H1 (cell line): ENCODE measurements at regions not wholly inside any gene's neighbourhood (a gene's known extent, or its start where the extent isn't known, plus 50 kb on each side); places are given as distances from the start of the nearest gene placed in this dataset.

Experiments used
- CTCF ChIA-PET: fragments of 300-600 bp; sonication (Branson Sonifier 250); formaldehyde crosslinking; loops from one replicate; lab custom pipeline; 2021; ENCODE audit not compliant: partially characterized antibody; lab: Charles Lee
- POLR2A ChIA-PET: fragments of 300-600 bp; sonication (Branson Sonifier 250); formaldehyde crosslinking; loops from one replicate; lab custom pipeline; 2021; ENCODE audit warnings: inconsistent platforms; ENCODE audit not compliant: partially characterized antibody; lab: Charles Lee
- DNase-seq, 2 experiments: peaks; one replicate each; pipeline versions ENCODE4 v3.0.0 to v3.0.0-alpha.2; 2010 to 2022; ENCODE audit warnings: low spot score in 2 of 2, low read depth in 1 of 2, mixed read lengths in 1 of 2
- FAIRE-seq: peaks from 2 replicates; lab custom pipeline; 2011; peaks lifted over from hg19 to GRCh38; lab: Jason Lieb, UNC
- H2AFZ ChIP-seq: 2 replicates; pipeline ENCODE4 v1.8.1; 2012; ENCODE audit warnings: low read length, inconsistent platforms
- H2AK5ac ChIP-seq: 2 replicates; pipeline ENCODE4 v1.6.1; 2013; ENCODE audit warnings: low read depth, low read length
- H2BK120ac ChIP-seq: replicated peaks from 2 replicates; pipeline ENCODE3; 2013; ENCODE audit warnings: low read depth, low read length, inconsistent platforms
- H2BK12ac ChIP-seq: 2 replicates; pipeline ENCODE4 v1.6.1; 2013; ENCODE audit warnings: low read depth, low read length
- H2BK15ac ChIP-seq: 2 replicates; pipeline ENCODE4 v1.6.1; 2013; ENCODE audit warnings: low read length
- H2BK20ac ChIP-seq: 2 replicates; pipeline ENCODE4 v1.6.1; 2013; ENCODE audit warnings: low read length
- H2BK5ac ChIP-seq: 2 replicates; pipeline ENCODE4 v1.6.1; 2013; ENCODE audit warnings: low read depth, low read length
- H3K14ac ChIP-seq: 2 replicates; pipeline ENCODE4 v1.6.1; 2013; ENCODE audit warnings: inconsistent platforms; ENCODE audit not compliant: insufficient read length
- H3K18ac ChIP-seq: 2 replicates; pipeline ENCODE4 v1.6.1; 2013; ENCODE audit warnings: low read length; ENCODE audit errors: extremely low read depth
- H3K23ac ChIP-seq: 2 replicates; pipeline ENCODE4 v1.6.1; 2013; ENCODE audit warnings: inconsistent platforms; ENCODE audit not compliant: insufficient read length
- H3K23me2 ChIP-seq: 2 replicates; pipeline ENCODE4 v1.6.1; 2013; ENCODE audit warnings: low read depth, low read length
- H3K27ac ChIP-seq: 2 replicates; pipeline ENCODE4 v1.6.1; 2011; ENCODE audit warnings: low read depth, low read length, inconsistent platforms
- H3K27me3 ChIP-seq, 4 experiments: replicated peaks in 1 of 4; 1 replicate in 1 of 4; 2 replicates in 3 of 4; pipeline versions ENCODE4 v1.6.1 to v1.8.1; 2011 to 2013; ENCODE audit warnings: low read length in 3 of 4, mild to moderate bottlenecking in 3 of 4, inconsistent platforms in 2 of 4, mixed read lengths in 2 of 4, moderate library complexity in 1 of 4; ENCODE audit not compliant: control insufficient read depth in 3 of 4, insufficient read depth in 3 of 4; ENCODE audit errors: extremely low read depth in 1 of 4
- H3K36me3 ChIP-seq, 4 experiments: 2 replicates each; pipeline versions ENCODE4 v1.6.1 to v1.8.1; 2011 to 2013; ENCODE audit warnings: mild to moderate bottlenecking in 4 of 4, low read length in 3 of 4, moderate library complexity in 2 of 4, control low read depth in 1 of 4, inconsistent platforms in 1 of 4; ENCODE audit not compliant: insufficient read depth in 4 of 4, control insufficient read depth in 2 of 4
- H3K4ac ChIP-seq: replicated peaks from 2 replicates; pipeline ENCODE3; 2013; ENCODE audit warnings: low read length, low read depth, mixed read lengths, inconsistent platforms; ENCODE audit not compliant: insufficient read length
- H3K4me1 ChIP-seq, 4 experiments: replicated peaks in 1 of 4; 1 replicate in 1 of 4; 2 replicates in 3 of 4; pipeline versions ENCODE4 v1.6.1 to v1.8.1; 2011 to 2013; ENCODE audit warnings: low read length in 3 of 4, inconsistent platforms in 2 of 4, mixed read lengths in 1 of 4; ENCODE audit not compliant: insufficient read depth in 4 of 4, control insufficient read depth in 3 of 4
- H3K4me2 ChIP-seq, 2 experiments: 2 replicates each; pipeline versions ENCODE4 v1.6.1 to v1.8.1; 2011 to 2013; ENCODE audit warnings: low read depth in 2 of 2, low read length in 2 of 2, control low read depth in 1 of 2, inconsistent platforms in 1 of 2, mild to moderate bottlenecking in 1 of 2; ENCODE audit not compliant: insufficient read depth in 1 of 2
- H3K4me3 ChIP-seq, 4 experiments: fragments of 200-600, 300-600 bp in 1 of 4; sonication (generic), shearing (Covaris generic), sonication (Bioruptor Twin) in 1 of 4; 2 replicates each; pipeline versions ENCODE4 v1.5.1 to v1.8.1; 2011 to 2016; ENCODE audit warnings: low read length in 4 of 4, low read depth in 3 of 4, control low read depth in 2 of 4, inconsistent platforms in 2 of 4, mild to moderate bottlenecking in 2 of 4, mixed read lengths in 1 of 4, moderate library complexity in 1 of 4; ENCODE audit not compliant: insufficient read depth in 2 of 4; ENCODE audit errors: extremely low read depth in 1 of 4
- H3K56ac ChIP-seq: replicated peaks from 2 replicates; pipeline ENCODE3; 2013; ENCODE audit warnings: low read depth, mild to moderate bottlenecking, mixed read lengths, low read length, inconsistent platforms; ENCODE audit not compliant: insufficient read length
- H3K79me1 ChIP-seq: 2 replicates; pipeline ENCODE4 v1.6.1; 2013; ENCODE audit warnings: low read depth, low read length, control low read depth
- H3K79me2 ChIP-seq, 2 experiments: 2 replicates each; pipeline versions ENCODE4 v1.6.1 to v1.8.1; 2012 to 2013; ENCODE audit warnings: low read length in 2 of 2, mild to moderate bottlenecking in 2 of 2, inconsistent platforms in 1 of 2; ENCODE audit not compliant: insufficient read depth in 2 of 2, control insufficient read depth in 1 of 2
- H3K9ac ChIP-seq, 4 experiments: replicated peaks in 1 of 4; 1 replicate in 1 of 4; 2 replicates in 3 of 4; pipeline versions ENCODE4 v1.6.1 to v1.8.1; 2011 to 2013; ENCODE audit warnings: low read depth in 3 of 4, low read length in 3 of 4, control low read depth in 2 of 4, mild to moderate bottlenecking in 2 of 4, moderate library complexity in 2 of 4, inconsistent platforms in 1 of 4; ENCODE audit errors: extremely low read depth in 1 of 4
- H3K9me3 ChIP-seq, 2 experiments: 2 replicates each; pipeline versions ENCODE4 v1.6.1 to v1.8.1; 2012 to 2013; ENCODE audit warnings: mild to moderate bottlenecking in 2 of 2, moderate library complexity in 2 of 2, control low read depth in 1 of 2, inconsistent platforms in 1 of 2, low read depth in 1 of 2, low read length in 1 of 2, mixed read lengths in 1 of 2; ENCODE audit not compliant: insufficient read depth in 2 of 2
- H4K20me1 ChIP-seq, 2 experiments: replicated peaks in 1 of 2; 2 replicates each; pipeline versions ENCODE3 to v1.8.1; 2011 to 2013; ENCODE audit warnings: inconsistent platforms in 2 of 2, low read length in 2 of 2, mild to moderate bottlenecking in 1 of 2; ENCODE audit not compliant: insufficient read depth in 2 of 2, control insufficient read depth in 1 of 2
- H4K5ac ChIP-seq: 2 replicates; pipeline ENCODE4 v1.6.1; 2013; ENCODE audit warnings: low read length, low read depth, mixed read lengths, inconsistent platforms; ENCODE audit not compliant: insufficient read length
- H4K8ac ChIP-seq: 2 replicates; pipeline ENCODE4 v1.8.0; 2013; ENCODE audit warnings: mild to moderate bottlenecking, moderate library complexity, low read length, inconsistent platforms; ENCODE audit not compliant: insufficient read depth; ENCODE audit errors: extremely low read depth
- H4K91ac ChIP-seq: replicated peaks from 2 replicates; pipeline ENCODE3; 2013; ENCODE audit warnings: low read length, mixed read lengths, inconsistent platforms; ENCODE audit not compliant: insufficient read length
- ATF3 ChIP-seq: IDR thresholded peaks from 2 replicates; pipeline ENCODE4 v1.6.1; 2011; ENCODE audit warnings: low read depth, mild to moderate bottlenecking, low read length; ENCODE audit not compliant: insufficient read depth
- EGR1 ChIP-seq: IDR thresholded peaks from 2 replicates; pipeline ENCODE4 v1.6.1; 2011; ENCODE audit warnings: low read depth, low read length, borderline replicate concordance
- GTF2F1 ChIP-seq: IDR thresholded peaks from 2 replicates; pipeline ENCODE4 v1.6.1; 2012; ENCODE audit warnings: low read depth, low read length, improper control_type of control experiment, borderline replicate concordance
- KDM1A ChIP-seq: fragments of 200-600, 300-600 bp; sonication (generic); IDR thresholded peaks from 2 replicates; pipeline ENCODE4 v1.7.1; 2016; ENCODE audit warnings: mild to moderate bottlenecking, low read length, borderline replicate concordance
- NRF1 ChIP-seq: IDR thresholded peaks from 2 replicates; pipeline ENCODE4 v1.6.1; 2011; ENCODE audit warnings: mild to moderate bottlenecking, low read depth, low read length, improper control_type of control experiment
- POLR2AphosphoS5 ChIP-seq: IDR thresholded peaks from 2 replicates; pipeline ENCODE4 v1.6.1; 2011; ENCODE audit warnings: low read depth, low read length
- POU5F1 ChIP-seq: IDR thresholded peaks from 2 replicates; pipeline ENCODE4 v1.6.1; 2011; ENCODE audit warnings: low read depth, mild to moderate bottlenecking, low read length, moderate library complexity
- RAD21 ChIP-seq, 2 experiments: IDR thresholded peaks in 1 of 2; conservative IDR thresholded peaks in 1 of 2; 2 replicates each; pipeline ENCODE4 v1.6.1; 2011; ENCODE audit warnings: low read depth in 2 of 2, low read length in 2 of 2, improper control_type of control experiment in 1 of 2, inconsistent platforms in 1 of 2, mild to moderate bottlenecking in 1 of 2, moderate library complexity in 1 of 2
- RNF2 ChIP-seq: fragments of 200-900, 300-1000 bp; sonication (generic); IDR thresholded peaks from 2 replicates; pipeline ENCODE4 v1.7.1; 2016; ENCODE audit warnings: borderline replicate concordance, low read depth, mild to moderate bottlenecking, antibody characterized with exemption, low read length; ENCODE audit not compliant: poor library complexity, severe bottlenecking; ENCODE audit errors: missing control alignments
- SIRT6 ChIP-seq: IDR thresholded peaks from one replicate; pipeline ENCODE4 v1.7.1; 2012; ENCODE audit warnings: low read length, inconsistent platforms
- SIX5 ChIP-seq: IDR thresholded peaks from 2 replicates; pipeline ENCODE4 v1.6.1; 2011; ENCODE audit warnings: mild to moderate bottlenecking, low read depth, low read length
- TAF1 ChIP-seq: IDR thresholded peaks from 2 replicates; pipeline ENCODE4 v1.6.1; 2011; ENCODE audit warnings: mild to moderate bottlenecking, low read depth, low read length
- TBP ChIP-seq: IDR thresholded peaks from 2 replicates; pipeline ENCODE4 v1.6.1; 2011; ENCODE audit warnings: low read depth, low read length, improper control_type of control experiment
- WGBS, 2 experiments: shearing (Covaris generic) in 1 of 2; methylation state at CpG; one replicate each; pipeline versions ENCODE4 v1.1.6 to v1.1.7; 2013 to 2015; ENCODE audit warnings: low lambda C conversion rate in 2 of 2, mixed read lengths in 2 of 2, inconsistent platforms in 1 of 2, low coverage in 1 of 2, missing lambda C conversion rate in 1 of 2; ENCODE audit not compliant: insufficient replicate concordance in 2 of 2, insufficient coverage in 1 of 2, insufficient read length in 1 of 2; ENCODE audit errors: extremely low coverage in 1 of 2, missing lambda C conversion rate in 1 of 2; 5-methylcytosine and 5-hydroxymethylcytosine counted together

DNA sequence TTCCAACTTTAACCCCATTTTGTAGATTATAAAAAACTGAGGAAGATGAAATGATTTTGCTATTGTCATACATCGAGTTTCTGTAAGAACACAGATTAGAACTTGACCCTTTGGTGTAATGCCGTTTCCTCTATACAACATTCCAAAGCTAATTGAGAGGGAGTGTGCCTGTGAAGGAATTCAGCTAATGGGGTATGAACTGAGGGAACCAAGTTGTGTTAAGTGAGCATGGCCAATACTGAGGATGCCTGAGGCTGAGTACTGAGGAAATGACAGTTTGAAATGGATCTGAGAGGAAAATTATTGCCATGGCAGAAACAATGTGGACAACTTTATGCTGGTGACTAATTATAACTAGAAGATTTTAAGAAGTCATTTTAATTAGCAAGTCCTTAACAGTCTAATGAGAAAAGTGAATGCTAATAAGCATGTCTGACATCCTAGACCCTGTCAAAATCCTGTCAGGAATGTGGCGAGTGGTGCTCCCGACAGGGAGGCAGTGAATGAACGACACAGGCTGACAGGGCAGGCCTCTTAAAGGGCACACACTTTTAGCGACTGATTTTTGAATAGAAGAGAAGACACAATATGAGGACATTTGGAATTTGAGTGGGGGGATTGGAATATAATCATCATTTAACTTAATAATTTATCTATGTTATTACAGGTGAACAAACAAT is 262.5 kb downstream of the HLX start:
- WGBS, 2 experiments, result 91% methylated on average over 6 of the region's 6 CpGs; no CpG with 5 or more reads in 1 of the 2 experiments
- TF ChIP-seq POU5F1, result no peak
- TF ChIP-seq TBP, result no peak
- TF ChIP-seq RAD21 (IDR thresholded peaks at IDR 0.05 in 1 of 2, conservative IDR thresholded peaks at IDR 0.05 in 1 of 2; ENCODE audit: low read depth in 2 of 2, low read length in 2 of 2), result no peak
- TF ChIP-seq GTF2F1, result no peak
- TF ChIP-seq SIRT6, result no peak
- TF ChIP-seq NRF1, result no peak
- no peak for TF ChIP-seq KDM1A
- no peak for TF ChIP-seq TAF1
- no peak for TF ChIP-seq EGR1
- no peak for TF ChIP-seq RNF2
- no peak for TF ChIP-seq SIX5
- TF ChIP-seq POLR2AphosphoS5, result no peak
- TF ChIP-seq ATF3, result no peak

More for the DNA sequence above, 262.5 kb downstream of the HLX start:
- Histone ChIP-seq H3K18ac (no peak overlapping the region), H2BK120ac (no peak overlapping the region), H3K4me3 (no peak overlapping the region), H3K23me2 (no peaks in the 10 kb centered on the region), H4K5ac (no peak overlapping the region), H3K79me1 (no peaks in the 10 kb centered on the region), H2BK20ac (no peak overlapping the region), H3K14ac (no peak overlapping the region), H2BK5ac (no peak overlapping the region), H4K20me1 (no peaks in the 10 kb centered on the region), H3K23ac (no peak overlapping the region), H2BK12ac (no peak overlapping the region), H3K36me3 (no peaks in the 10 kb centered on the region), H3K4me2 (no peak overlapping the region), H2BK15ac (no peak overlapping the region), H3K27ac (no peak overlapping the region), H4K8ac (no peak overlapping the region), H3K9me3 (no peaks in the 10 kb centered on the region), H3K9ac (no peak overlapping the region), H3K4me1 (no peaks in the 10 kb centered on the region), H3K27me3 (no peaks in the 10 kb centered on the region), H3K4ac (no peak overlapping the region), H2AFZ (no peak overlapping the region), H2AK5ac (no peak overlapping the region), H4K91ac (no peak overlapping the region), H3K79me2 (no peaks in the 10 kb centered on the region), H3K56ac (no peak overlapping the region)
- no peak for DNase-seq
- ChIA-PET POLR2A (no interaction called here), CTCF (interaction anchor here (1.6 kb wide), 1 partner anchor 294 kb away, joined by 4 read pairs; no protein-coding TSS in a partner anchor)
- FAIRE-seq, result no peak
